ENCODE measurements at regions not wholly inside any gene's neighbourhood (a gene's known extent, or its start where the extent isn't known, plus 50 kb on each side); places are given as distances from the start of the nearest gene placed in this dataset.

DNA sequence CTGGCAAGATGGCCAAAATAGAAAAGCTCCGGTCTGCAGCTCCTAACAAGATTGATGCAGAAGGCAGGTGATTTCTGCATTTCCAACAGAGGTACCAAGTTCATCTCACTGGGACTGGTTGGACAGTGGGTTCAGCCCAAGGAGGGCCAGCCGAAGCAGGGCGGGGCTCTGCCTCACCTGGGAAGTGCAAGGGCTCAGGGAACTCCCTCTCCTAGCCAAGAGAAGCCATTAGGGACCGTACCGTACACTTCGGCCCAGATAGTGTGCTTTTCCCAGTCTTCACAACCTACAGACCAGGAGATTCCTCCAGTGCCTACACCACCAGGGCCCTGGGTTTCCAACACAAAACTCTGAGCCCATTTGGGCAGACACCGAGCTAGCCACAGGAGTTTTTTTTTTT is 277.8 kb downstream of the SLCO4C1 start (continued):
- TF ChIP-seq, protein P1, sequence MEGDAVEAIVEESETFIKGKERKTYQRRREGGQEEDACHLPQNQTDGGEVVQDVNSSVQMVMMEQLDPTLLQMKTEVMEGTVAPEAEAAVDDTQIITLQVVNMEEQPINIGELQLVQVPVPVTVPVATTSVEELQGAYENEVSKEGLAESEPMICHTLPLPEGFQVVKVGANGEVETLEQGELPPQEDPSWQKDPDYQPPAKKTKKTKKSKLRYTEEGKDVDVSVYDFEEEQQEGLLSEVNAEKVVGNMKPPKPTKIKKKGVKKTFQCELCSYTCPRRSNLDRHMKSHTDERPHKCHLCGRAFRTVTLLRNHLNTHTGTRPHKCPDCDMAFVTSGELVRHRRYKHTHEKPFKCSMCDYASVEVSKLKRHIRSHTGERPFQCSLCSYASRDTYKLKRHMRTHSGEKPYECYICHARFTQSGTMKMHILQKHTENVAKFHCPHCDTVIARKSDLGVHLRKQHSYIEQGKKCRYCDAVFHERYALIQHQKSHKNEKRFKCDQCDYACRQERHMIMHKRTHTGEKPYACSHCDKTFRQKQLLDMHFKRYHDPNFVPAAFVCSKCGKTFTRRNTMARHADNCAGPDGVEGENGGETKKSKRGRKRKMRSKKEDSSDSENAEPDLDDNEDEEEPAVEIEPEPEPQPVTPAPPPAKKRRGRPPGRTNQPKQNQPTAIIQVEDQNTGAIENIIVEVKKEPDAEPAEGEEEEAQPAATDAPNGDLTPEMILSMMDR (IDR thresholded peaks at IDR 0.05; ENCODE audit: low read depth, low read length, missing input control), result no peak

DNA sequence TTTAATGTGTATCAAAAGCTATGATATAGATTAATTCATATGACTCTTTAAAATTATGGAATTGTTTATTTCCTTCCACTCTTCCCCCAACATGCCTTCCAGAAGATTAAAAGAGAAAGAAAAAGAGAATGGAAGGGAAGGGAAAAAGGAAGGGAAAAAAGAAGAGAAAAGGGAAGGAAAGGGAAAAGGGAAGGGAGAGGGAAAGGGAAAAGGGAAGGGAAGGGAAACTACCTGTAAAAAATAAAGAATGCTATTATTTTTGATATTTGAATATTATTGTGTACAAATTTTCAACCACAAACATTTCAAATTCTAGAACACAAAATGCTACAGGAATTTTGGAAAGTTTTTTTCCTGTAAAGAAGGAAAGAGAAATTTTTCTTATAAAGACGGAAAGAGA is 281.7 kb downstream of the SLCO4C1 start:
- DNase-seq (ENCODE audit: low spot score), result no peak
- WGBS, result 84% methylated on average over 1 of the region's 1 CpG

DNA sequence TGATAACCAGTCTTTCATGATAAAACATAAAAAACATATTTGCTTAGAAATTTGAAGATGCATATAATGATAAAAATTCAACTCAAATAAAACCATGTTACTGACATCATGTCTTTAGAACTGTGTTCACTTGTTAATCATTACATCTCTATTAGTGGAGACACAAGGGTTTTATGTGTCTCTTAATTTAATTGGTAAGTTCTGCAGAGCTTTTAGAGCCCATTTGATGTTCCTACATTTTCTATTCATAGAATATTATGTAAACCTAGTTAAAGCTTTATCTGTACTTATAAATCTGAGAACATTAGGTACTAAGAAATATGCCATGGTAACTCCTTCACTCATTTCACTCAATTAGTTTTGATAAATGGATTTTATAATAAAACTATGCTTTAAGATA is 285.4 kb downstream of the SLCO4C1 start:
- Histone ChIP-seq H3K36me3 (ENCODE audit: control insufficient read depth in 4 of 4, insufficient read depth in 3 of 4, low read depth in 1 of 4, low read length in 3 of 4) (no peaks in the 10 kb centered on the region), H3K9ac (ENCODE audit: low read depth in 1 of 2, low read length in 2 of 2) (no peak overlapping the region), H3K4me3 (ENCODE audit: low read depth in 1 of 3, low read length in 3 of 3) (no peak overlapping the region), H3K27me3 (ENCODE audit: control insufficient read depth in 4 of 4, insufficient read depth in 4 of 4, low read length in 3 of 4) (no peaks in the 10 kb centered on the region), H3K4me1 (ENCODE audit: control insufficient read depth in 4 of 4, insufficient read depth in 4 of 4, low read length in 3 of 4) (no peaks in the 10 kb centered on the region), H3K27ac (ENCODE audit: low read depth in 1 of 2, low read length in 2 of 2) (no peak overlapping the region), H3K9me3 (ENCODE audit: control insufficient read depth in 4 of 4, low read length in 3 of 4) (no peaks in the 10 kb centered on the region)
- TF ChIP-seq RAD21 (IDR thresholded peaks at IDR 0.05), result no peak
- TF ChIP-seq, protein P1 (IDR thresholded peaks at IDR 0.05; ENCODE audit: low read depth, low read length, missing input control), result no peak
- TF ChIP-seq RXRA (IDR thresholded peaks at IDR 0.05), result no peak
- no peak for TF ChIP-seq FOXA1 (IDR thresholded peaks at IDR 0.05)
- TF ChIP-seq, protein P2, sequence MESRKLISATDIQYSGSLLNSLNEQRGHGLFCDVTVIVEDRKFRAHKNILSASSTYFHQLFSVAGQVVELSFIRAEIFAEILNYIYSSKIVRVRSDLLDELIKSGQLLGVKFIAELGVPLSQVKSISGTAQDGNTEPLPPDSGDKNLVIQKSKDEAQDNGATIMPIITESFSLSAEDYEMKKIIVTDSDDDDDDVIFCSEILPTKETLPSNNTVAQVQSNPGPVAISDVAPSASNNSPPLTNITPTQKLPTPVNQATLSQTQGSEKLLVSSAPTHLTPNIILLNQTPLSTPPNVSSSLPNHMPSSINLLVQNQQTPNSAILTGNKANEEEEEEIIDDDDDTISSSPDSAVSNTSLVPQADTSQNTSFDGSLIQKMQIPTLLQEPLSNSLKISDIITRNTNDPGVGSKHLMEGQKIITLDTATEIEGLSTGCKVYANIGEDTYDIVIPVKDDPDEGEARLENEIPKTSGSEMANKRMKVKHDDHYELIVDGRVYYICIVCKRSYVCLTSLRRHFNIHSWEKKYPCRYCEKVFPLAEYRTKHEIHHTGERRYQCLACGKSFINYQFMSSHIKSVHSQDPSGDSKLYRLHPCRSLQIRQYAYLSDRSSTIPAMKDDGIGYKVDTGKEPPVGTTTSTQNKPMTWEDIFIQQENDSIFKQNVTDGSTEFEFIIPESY (IDR thresholded peaks at IDR 0.05), result no peak
- TF ChIP-seq NR2F2 (IDR thresholded peaks at IDR 0.05), result no peak
- TF ChIP-seq SP1 (IDR thresholded peaks at IDR 0.05), result no peak
- no peak for TF ChIP-seq TAF1 (conservative IDR thresholded peaks at IDR 0.05)
- TF ChIP-seq GABPA (IDR thresholded peaks at IDR 0.05 in 1 of 2, conservative IDR thresholded peaks at IDR 0.05 in 1 of 2), result no peak
- TF ChIP-seq YY1 (IDR thresholded peaks at IDR 0.05), result no peak
- TF ChIP-seq HNF4A (conservative IDR thresholded peaks at IDR 0.05), result no peak
- TF ChIP-seq, protein P3, sequence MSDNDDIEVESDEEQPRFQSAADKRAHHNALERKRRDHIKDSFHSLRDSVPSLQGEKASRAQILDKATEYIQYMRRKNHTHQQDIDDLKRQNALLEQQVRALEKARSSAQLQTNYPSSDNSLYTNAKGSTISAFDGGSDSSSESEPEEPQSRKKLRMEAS (IDR thresholded peaks at IDR 0.05), result no peak
- TF ChIP-seq, protein P4, sequence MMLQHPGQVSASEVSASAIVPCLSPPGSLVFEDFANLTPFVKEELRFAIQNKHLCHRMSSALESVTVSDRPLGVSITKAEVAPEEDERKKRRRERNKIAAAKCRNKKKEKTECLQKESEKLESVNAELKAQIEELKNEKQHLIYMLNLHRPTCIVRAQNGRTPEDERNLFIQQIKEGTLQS (IDR thresholded peaks at IDR 0.05), result no peak
- TF ChIP-seq JUND (IDR thresholded peaks at IDR 0.05), result no peak
- no peak for TF ChIP-seq FOXA2 (IDR thresholded peaks at IDR 0.05)
- no peak for DNase-seq (ENCODE audit: low spot score)

More for the DNA sequence above, 281.7 kb downstream of the SLCO4C1 start:
- Histone ChIP-seq H3K27ac (ENCODE audit: low read depth in 1 of 2, low read length in 2 of 2) (no peak overlapping the region), H3K4me1 (ENCODE audit: control insufficient read depth in 4 of 4, insufficient read depth in 4 of 4, low read length in 3 of 4) (no peaks in the 10 kb centered on the region), H3K9ac (ENCODE audit: low read depth in 1 of 2, low read length in 2 of 2) (no peak overlapping the region), H3K4me3 (ENCODE audit: low read depth in 1 of 3, low read length in 3 of 3) (no peak overlapping the region), H3K9me3 (ENCODE audit: control insufficient read depth in 4 of 4, low read length in 3 of 4) (no peaks in the 10 kb centered on the region), H3K27me3 (ENCODE audit: control insufficient read depth in 4 of 4, insufficient read depth in 4 of 4, low read length in 3 of 4) (no peaks in the 10 kb centered on the region), H3K36me3 (ENCODE audit: control insufficient read depth in 4 of 4, insufficient read depth in 3 of 4, low read depth in 1 of 4, low read length in 3 of 4) (no peaks in the 10 kb centered on the region)
- TF ChIP-seq SP1 (IDR thresholded peaks at IDR 0.05), result no peak
- no peak for TF ChIP-seq RAD21 (IDR thresholded peaks at IDR 0.05)
- no peak for TF ChIP-seq FOXA2 (IDR thresholded peaks at IDR 0.05)
- no peak for TF ChIP-seq FOXA1 (IDR thresholded peaks at IDR 0.05)
- no peak for TF ChIP-seq HNF4G (IDR thresholded peaks at IDR 0.05)
- TF ChIP-seq NR2F2 (IDR thresholded peaks at IDR 0.05), result no peak
- TF ChIP-seq RXRA (IDR thresholded peaks at IDR 0.05), result no peak
- TF ChIP-seq TAF1 (conservative IDR thresholded peaks at IDR 0.05), result no peak
- no peak for TF ChIP-seq HNF4A (conservative IDR thresholded peaks at IDR 0.05)

Measured in liver (tissue), 8 donors.